ENCODE measurements at regions not wholly inside any gene's neighbourhood (a gene's known extent, or its start where the extent isn't known, plus 50 kb on each side); places are given as distances from the start of the nearest gene placed in this dataset.
"Not testable (repeated sequence)": the region's sequence is repeated elsewhere in the genome, so short reads cannot be mapped to it uniquely, and the experiment has no call there.

DNA sequence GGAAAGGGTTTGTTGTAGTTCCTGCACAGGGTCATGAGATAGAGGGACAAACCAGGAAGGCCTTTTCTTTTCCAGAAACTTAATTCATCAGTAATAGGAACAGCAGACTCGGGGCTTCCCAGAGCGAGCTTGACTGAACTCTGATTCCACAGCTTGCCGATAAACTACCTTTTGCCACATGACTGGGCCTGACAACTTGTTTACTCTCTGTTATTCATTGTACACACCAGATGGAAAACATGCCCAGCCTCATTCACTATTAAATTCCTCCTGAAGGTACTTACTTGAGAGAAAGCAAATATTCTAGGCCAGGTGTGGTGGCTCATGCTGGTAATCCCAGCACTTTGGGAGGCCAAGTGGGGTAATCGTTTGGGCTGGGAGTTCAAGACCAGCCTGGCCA lies 77.1 kb upstream of the FGFR2 start:
- DNase-seq (ENCODE audit: low read depth in 1 of 2, low spot score in 1 of 2) = no peak
- no peaks in the 10 kb centered on the region for H3K9me3 ChIP-seq (ENCODE audit: low read depth)
- no peaks in the 10 kb centered on the region for H3K27me3 ChIP-seq
- no peak overlapping the region for H3K27ac ChIP-seq
- no peaks in the 10 kb centered on the region for H3K4me1 ChIP-seq (ENCODE audit: low read depth)
- no peak overlapping the region for H3K4me3 ChIP-seq
- TF ChIP-seq, protein P1, sequence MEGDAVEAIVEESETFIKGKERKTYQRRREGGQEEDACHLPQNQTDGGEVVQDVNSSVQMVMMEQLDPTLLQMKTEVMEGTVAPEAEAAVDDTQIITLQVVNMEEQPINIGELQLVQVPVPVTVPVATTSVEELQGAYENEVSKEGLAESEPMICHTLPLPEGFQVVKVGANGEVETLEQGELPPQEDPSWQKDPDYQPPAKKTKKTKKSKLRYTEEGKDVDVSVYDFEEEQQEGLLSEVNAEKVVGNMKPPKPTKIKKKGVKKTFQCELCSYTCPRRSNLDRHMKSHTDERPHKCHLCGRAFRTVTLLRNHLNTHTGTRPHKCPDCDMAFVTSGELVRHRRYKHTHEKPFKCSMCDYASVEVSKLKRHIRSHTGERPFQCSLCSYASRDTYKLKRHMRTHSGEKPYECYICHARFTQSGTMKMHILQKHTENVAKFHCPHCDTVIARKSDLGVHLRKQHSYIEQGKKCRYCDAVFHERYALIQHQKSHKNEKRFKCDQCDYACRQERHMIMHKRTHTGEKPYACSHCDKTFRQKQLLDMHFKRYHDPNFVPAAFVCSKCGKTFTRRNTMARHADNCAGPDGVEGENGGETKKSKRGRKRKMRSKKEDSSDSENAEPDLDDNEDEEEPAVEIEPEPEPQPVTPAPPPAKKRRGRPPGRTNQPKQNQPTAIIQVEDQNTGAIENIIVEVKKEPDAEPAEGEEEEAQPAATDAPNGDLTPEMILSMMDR (IDR thresholded peaks at IDR 0.05; ENCODE audit: low read depth, low read length) = no peak
- no peaks in the 10 kb centered on the region for H3K36me3 ChIP-seq

DNA sequence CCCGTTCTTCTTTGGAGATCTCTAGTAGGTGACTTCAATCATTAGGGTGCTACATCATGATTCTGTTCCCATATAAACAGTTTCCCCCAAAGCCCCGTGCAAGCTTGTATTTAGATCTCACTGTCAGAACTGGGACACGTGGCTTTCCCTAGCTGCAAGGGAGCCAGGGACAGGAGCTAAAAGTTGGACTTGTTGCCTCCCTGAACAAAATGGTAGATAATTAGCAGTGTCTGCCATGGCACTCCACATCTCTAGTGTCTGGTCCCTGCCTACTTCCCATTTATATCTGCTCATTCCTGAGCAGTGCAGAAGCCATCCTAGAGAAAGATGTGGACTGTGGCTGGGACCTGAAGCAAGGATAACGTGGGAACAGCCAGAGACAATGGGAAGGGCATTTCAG lies 76.6 kb upstream of the FGFR2 start:
- H3K27me3 ChIP-seq = no peaks in the 10 kb centered on the region
- H3K9me3 ChIP-seq (ENCODE audit: low read depth) = no peaks in the 10 kb centered on the region
- TF ChIP-seq, protein P1 (IDR thresholded peaks at IDR 0.05; ENCODE audit: low read depth, low read length) = no peak
- no peak for DNase-seq (ENCODE audit: low read depth in 1 of 2, low spot score in 1 of 2)
- no peaks in the 10 kb centered on the region for H3K36me3 ChIP-seq
- no peak overlapping the region for H3K27ac ChIP-seq
- H3K4me3 ChIP-seq = no peak overlapping the region
- H3K4me1 ChIP-seq (ENCODE audit: low read depth) = no peaks in the 10 kb centered on the region

DNA sequence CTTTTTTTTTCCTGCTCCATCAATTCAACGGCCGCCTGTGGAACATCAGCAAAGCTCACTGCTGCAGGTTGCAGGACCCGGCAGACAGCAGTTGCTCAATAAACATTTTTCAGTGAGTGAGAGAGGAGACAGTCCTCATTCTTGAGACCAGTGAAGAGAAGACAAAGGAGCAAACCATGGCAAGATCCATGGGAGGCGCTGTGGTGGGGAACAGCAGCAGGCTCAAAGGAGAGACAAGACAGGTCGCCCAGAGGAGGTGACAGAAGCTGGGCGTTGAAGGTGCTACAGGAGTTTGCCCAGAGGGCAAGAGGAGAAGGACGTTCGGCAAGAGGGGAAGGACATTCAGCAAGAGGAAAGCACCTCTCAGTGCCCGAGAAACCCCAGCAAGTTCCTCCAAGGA lies 74.5 kb upstream of the FGFR2 start:
- no peak for DNase-seq (ENCODE audit: low read depth in 1 of 2, low spot score in 1 of 2)
- Histone ChIP-seq H3K27me3 (no peaks in the 10 kb centered on the region), H3K27ac (no peak overlapping the region), H3K4me3 (no peak overlapping the region), H3K36me3 (no peaks in the 10 kb centered on the region), H3K9me3 (ENCODE audit: low read depth) (no peaks in the 10 kb centered on the region), H3K4me1 (ENCODE audit: low read depth) (peaks cover 19% of the 10 kb centered on the region)
- TF ChIP-seq, protein P1 (IDR thresholded peaks at IDR 0.05; ENCODE audit: low read depth, low read length) = no peak

DNA sequence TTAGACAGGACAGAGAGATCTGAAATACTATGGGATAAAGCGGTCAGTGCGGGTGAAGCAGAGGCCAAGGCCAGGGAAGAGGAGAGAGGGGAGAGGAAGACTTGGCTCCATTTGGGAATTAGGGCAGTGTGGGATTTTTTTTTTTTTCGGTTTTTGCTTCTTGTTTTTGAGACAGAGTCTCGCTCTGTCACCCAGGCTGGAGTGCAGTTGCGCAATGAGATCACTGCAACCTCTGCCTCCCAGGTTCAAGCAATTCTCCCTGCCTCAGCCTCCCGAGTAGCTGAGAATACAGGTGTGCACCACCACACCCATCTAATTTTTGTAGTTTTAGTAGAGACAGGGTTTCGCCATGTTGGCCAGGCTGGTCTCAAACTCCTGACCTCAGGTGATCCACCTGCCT lies 71.6 kb upstream of the FGFR2 start:
- peaks cover 22% of the 10 kb centered on the region for H3K4me1 ChIP-seq (ENCODE audit: low read depth)
- not testable (repeated sequence) for H3K4me3 ChIP-seq; H3K9me3 ChIP-seq (ENCODE audit: low read depth); H3K36me3 ChIP-seq; H3K27me3 ChIP-seq; DNase-seq (ENCODE audit: low read depth in 1 of 2, low spot score in 1 of 2)
- peak overlapping the region; percentile 93 for H3K27ac ChIP-seq

DNA sequence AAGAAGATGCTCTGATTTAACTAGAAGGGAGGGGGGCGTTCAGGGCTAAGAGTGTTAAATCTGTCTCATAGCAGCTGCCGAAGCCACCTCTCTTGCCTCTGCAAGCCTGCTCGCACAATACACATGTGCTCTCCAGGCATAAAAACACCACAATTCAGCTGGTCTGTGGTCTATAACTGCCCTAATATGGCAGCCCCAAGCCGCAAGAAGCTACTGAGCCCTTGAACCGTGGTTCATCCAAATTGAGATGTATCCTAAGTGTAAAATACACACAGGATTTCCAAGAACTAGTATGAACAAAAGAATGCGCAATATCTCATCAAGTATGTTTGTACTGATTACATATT lies 70.8 kb upstream of the FGFR2 start:
- H3K36me3 ChIP-seq = no peaks in the 10 kb centered on the region
- peak overlapping the region; percentile 93 for H3K27ac ChIP-seq
- peaks cover 22% of the 10 kb centered on the region for H3K4me1 ChIP-seq (ENCODE audit: low read depth)
- no peaks in the 10 kb centered on the region for H3K9me3 ChIP-seq (ENCODE audit: low read depth)
- DNase-seq (ENCODE audit: low read depth in 1 of 2, low spot score in 1 of 2) = no peak
- TF ChIP-seq, protein P1 (IDR thresholded peaks at IDR 0.05; ENCODE audit: low read depth, low read length) = no peak
- H3K4me3 ChIP-seq = no peak overlapping the region
- H3K27me3 ChIP-seq = no peaks in the 10 kb centered on the region

DNA sequence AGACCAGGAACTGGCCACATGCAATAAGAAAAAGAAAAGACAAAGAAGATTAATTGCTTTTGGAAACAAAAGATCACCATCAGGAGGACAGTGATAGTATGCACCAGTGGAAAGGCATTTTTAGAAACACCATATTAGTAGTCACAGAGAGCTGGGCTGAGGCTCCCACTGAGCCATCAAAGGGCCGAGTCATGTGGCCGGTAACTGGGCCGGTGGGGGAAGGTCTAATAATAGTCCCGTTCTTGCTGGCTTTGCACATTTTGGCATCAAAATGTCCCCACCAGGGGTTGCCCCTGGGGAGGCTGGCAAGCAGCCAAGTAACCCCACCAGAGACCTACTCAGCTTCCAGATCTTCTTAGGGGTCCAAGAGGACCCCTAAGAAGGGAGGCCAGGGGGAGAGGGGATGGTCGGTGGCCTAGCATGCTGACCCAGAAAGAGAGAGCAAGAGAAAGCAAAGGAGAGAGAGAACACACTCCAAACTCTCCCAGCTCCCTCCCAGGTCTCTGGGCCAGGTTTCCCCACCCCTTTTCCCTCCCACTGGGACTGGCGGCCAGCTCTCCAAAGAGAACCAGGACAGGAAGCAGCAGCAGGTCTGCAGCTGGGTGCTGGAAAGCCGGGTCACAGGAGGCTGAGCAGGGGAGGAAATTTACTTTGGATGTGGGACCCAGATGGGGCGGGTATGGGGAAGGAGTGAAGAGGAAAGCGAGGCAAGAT lies 70.2 kb upstream of the FGFR2 start:
- Histone ChIP-seq H3K27ac (peak overlapping the region; percentile 93), H3K4me3 (no peak overlapping the region), H3K4me1 (ENCODE audit: low read depth) (peaks cover 22% of the 10 kb centered on the region), H3K36me3 (no peaks in the 10 kb centered on the region), H3K27me3 (no peaks in the 10 kb centered on the region), H3K9me3 (ENCODE audit: low read depth) (no peaks in the 10 kb centered on the region)
- peak; percentile 72 to 88 for DNase-seq (ENCODE audit: low read depth in 1 of 2, low spot score in 1 of 2)
- TF ChIP-seq, protein P1 (IDR thresholded peaks at IDR 0.05; ENCODE audit: low read depth, low read length) = no peak

Data from cardiac muscle cell (in vitro differentiated cells and primary cell).